ENCODE measurements at regions not wholly inside any gene's neighbourhood (a gene's known extent, or its start where the extent isn't known, plus 50 kb on each side); places are given as distances from the start of the nearest gene placed in this dataset.

GRCh38 chr16:6248199-6248598 is 1084.4 kb upstream of the RBFOX1 start:
- no peak for DNase-seq

GRCh38 chr16:6247775-6248174 is 1084.9 kb upstream of the RBFOX1 start:
- no peak for DNase-seq

DNA sequence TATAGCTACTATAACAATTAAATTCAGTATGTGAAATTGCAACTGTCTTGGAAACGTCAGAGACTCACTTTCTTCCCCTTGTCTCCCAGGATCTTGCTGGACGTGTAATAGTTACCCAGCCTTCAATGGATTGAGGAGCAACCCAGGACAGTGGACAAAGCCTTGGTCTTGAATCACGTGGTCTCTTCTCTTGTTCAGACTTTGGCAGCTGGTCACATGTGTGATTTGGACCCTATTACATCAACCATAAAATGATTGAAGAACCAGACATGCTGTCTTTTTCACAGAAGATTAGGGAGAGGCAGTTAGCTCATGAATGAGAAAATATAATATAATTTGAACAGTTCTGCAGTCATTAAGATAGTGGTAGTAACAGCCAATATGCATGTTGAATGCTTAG is 1085.5 kb upstream of the RBFOX1 start:
- DNase-seq = no peak

DNA sequence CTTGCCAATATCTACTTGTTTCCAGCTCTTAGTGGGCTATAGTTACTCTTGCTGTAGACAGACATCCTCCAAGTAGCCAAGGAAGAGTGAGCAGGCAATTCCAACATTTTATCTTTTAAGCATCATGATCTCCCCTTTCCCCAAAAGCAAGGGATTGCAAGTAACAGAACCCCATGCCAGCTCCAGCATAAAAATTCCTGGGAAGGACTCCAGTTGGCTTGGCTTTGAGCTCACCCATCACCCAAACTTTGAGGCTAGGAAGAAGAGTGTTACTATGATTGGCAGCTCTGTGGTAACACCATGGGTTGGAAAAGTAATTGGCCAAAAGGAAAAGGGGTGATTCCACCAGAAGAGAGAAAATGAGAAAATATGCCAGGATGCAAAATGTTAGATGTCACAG is 1086.4 kb upstream of the RBFOX1 start:
- DNase-seq = no peak

GRCh38 chr16:6232056-6232455 is 1100.6 kb upstream of the RBFOX1 start:
- no peak for DNase-seq

DNA sequence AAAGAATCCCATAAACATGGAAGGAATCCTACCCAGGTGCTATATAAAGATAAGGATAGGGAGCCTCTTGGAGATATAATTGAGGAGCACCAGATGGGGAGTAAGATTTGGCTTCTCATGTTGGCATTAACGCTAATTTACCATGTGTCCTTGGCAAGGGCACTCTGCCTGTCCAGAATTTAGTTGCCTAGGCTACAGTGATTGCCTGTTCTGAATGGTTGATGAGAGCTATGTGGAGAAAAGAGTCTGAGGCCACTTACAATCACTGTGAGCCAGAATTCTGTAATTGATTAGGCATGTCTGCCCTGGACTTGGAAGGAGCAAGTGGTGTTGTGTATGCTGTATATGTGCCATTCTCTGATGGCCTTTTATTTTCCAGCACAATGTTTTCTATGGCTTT is 1101.2 kb upstream of the RBFOX1 start:
- DNase-seq = no peak

- DNase-seq = no peak
Measured at GRCh38 chr16:6229186-6229585, 1103.5 kb upstream of the RBFOX1 start.

DNA sequence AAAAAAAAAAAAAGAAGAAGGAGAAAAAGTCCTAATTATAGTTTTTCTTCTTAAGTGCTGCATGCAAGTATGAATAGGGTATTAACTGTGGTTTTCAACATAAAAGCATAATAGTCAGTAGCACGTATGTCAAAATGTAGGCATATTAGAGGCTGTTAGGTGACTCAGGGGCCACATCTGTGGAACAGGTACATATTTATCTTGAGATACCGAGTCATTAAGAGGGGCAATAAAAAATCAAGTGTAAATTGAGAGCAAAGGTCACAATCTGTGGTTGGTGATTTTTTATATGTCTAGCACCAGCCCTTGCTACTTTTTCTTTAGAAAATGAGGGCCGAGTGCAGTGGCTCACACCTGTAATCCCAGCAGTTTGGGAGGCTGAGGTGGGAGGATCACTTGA is 1113.8 kb upstream of the RBFOX1 start:
- no peak for DNase-seq

DNA sequence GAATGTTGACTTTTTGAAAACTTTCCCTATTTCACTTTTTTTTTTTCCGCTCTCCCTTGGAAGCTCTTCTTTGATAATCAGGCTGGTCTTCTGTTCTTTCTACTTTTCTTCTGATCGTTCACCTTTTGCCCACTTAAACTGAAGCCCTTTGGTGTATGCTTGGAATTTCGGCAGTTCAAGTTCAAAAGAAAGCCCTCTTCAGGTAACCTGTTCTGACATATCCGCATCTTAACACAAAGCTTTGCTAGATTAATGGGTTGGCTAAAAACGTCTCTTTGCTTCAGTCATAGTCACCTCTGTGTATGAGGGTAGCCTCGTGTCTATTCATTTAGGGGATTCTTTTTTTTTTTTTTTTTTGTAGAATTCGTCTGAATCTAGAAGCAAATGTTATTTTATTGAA is 1115.8 kb upstream of the RBFOX1 start:
- DNase-seq = no peak

- no peak for DNase-seq
Measured at GRCh38 chr16:6211644-6212043, 1114.0 kb upstream of the EEF2KMT start.

DNA sequence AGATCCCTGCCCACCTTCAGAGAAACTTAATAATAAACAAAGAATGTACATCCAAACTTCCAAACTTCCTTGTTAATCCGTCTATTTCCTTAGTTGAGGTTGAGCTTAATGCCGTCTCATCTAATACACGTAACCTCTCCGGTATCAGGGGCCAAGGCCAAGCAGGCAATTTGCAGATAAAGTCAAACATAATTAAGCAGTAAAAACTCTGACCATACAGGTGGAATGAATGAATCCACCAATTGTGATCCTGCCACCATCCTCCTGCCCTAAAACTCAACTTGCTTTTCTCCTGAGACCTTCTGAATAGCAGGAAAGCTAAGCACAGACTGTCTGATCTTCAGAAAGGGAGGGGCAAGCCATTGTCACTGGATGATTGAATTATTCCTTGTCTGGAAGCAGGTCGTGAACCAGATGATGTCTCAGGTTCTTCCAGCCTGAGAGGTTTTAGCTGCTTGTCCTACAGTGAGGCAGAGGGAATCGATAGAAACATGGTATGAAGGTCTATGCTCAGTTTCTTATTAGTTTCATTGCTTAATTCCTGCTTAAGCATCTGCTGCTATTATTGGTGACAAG is 1111.8 kb upstream of the EEF2KMT start:
- no peak for DNase-seq

DNA sequence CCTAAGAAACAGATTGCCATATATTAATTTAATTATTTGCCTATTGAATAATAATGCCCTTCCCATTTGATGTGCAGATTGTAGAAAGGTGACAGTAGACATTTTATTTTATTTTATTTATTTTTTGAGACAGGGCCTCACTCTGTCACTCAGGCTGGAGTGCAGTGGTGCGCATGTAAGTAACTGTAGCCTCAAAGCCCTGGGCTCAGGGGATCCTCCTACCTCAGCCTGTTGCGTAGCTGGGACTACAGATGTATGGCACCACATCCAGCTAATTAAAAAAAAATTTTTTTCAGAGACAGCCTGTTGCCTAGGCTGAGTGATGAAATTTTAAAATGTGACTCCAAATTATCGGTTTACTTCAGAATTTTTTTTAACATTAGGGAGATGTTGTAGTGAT is 1110.0 kb upstream of the EEF2KMT start:
- DNase-seq = no peak

- DNase-seq = no peak
Measured at GRCh38 chr16:6207124-6207523, 1109.5 kb upstream of the EEF2KMT start.

DNA sequence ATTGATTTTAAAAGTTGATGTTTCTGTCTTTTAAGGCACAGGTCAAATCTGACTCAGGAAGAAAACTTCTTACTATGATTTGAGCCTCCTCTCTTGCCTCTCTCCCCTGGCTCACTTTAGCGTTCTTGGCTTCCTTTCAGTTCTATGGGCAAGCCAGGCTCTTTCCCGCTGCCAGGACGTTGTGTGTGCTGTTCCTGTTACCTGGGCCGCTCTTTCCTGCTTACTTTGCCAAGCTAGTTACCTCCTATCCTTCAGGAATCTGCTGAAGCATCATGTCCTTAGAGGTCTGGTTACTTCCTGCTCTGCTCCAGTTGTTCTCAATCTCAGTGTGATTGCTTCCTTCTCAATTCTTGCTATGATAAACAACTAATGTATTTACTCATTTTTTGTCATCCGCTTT is 1108.5 kb upstream of the EEF2KMT start:
- DNase-seq = no peak

GRCh38 chr16:6204945-6205344 is 1107.3 kb upstream of the EEF2KMT start:
- DNase-seq = no peak

DNA sequence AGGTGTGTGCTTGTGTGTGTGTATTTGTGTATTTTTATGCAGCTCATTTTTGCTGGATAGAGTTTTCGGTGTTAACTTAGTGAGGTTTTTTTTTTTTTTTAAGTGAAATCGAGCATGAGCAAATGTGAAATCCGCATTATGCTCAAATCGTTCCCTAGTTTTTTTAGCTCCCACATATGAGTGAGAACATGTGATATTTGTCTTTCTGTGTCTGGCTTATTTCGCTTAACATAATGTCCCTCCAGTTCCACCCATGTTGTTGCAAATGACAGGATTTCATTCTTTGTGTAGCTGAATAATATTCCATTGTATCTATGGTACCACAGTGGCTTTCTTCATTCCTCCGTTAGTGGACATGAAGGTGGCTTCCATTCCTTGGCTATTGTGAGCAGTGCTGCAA is 1103.3 kb upstream of the EEF2KMT start:
- no peak for DNase-seq

DNA sequence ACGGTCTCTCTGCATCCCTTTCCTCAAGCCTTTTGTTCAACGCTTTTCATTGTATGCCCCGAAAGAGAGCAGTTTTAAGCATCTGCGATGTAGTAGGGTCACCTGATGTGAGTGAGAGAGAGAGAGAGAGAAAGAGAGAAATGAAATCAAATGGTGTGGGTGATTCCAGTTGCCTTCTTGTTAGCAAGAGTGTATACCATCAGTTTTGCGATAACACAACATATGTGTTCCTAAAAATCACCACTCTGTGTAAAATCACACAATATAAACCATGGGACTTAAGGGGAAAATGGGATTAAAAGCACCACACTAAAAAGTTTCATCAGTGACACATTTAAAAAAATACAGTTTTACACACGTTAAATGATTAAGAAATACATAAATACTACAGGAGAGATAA is 1102.7 kb upstream of the EEF2KMT start:
- DNase-seq = no peak

DNA sequence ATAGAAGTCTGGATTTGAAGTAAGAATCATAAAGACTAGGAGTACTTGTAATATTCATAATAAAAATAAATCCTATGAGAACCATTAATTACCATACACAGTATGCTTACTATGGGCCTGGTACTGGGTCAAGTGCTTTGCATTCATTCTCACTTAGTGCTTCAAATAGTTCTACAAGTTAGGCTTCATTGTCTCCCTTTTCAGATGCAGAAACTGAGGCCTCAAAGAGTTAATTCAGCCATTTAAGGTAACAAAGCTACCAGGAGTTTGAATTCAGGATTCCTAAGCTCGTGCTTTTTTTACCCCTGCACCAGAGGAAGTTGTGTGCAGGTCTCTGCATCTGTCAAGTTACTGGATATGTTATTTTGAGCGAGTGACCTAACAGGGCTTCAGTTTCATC is 1098.4 kb upstream of the EEF2KMT start:
- no peak for DNase-seq

DNA sequence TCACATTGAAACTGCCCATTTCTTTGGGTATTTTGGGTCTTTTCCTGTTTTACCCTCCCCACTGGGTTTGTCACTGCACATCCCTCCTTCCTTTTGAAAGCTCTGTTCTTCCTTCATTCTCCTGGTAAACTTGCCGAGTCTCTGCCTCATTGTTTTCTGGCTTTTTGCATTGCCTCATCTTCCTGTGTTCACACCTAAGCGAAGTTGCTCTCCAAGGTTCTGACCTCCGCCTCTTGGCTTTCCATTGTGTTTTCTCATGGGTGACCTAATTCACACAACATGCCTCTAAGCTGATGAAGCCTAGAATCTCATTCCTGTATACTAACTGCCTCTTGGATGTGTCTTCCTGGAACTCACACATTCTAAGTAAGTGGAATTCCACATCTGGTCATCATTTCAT is 1096.1 kb upstream of the EEF2KMT start:
- no peak for DNase-seq

DNA sequence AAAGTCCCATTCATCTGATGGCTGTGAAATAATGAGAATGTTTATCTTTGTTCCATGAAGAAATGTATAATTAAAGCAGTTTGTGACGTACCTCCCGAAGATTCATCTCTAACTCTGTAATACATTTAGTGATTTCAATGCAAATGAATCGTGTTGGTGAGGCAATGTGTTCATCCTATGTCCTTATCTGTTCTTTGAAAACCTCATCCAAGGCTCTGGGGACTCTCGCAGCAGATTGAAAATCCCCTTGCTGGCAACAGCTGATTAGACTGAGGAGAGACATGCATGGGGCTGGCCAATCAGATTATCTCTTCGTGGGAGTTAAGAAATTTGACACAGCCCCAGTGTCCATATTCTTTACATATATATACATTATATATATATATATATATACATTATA is 1095.4 kb upstream of the EEF2KMT start:
- no peak for DNase-seq

GRCh38 chr16:6192532-6192931 is 1094.9 kb upstream of the EEF2KMT start:
- no peak for DNase-seq

DNA sequence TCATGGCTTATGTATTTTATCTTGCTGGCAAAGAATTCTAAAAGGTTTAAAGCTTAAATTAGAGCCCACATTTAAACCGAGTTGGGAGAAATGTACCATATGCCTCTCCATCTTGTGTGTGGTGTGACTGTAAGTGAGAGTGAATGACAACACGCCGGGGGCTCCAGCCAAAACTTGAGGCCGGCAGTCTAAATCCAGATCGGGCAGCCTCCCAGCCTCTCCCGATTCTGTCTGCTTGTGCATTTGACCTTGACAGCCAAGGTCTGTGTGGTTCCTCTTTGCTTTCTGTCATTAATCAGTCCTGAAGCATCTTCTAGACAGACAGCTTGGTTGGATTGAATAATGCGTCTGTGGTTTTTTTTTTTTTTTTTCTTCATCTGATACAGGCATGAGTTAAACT is 1093.2 kb upstream of the EEF2KMT start:
- no peak for DNase-seq

GRCh38 chr16:6189216-6189615 is 1091.6 kb upstream of the EEF2KMT start:
- DNase-seq = no peak

GRCh38 chr16:6177616-6178180 is 1080.1 kb upstream of the EEF2KMT start:
- no peak for DNase-seq

- no peak for DNase-seq
Measured at GRCh38 chr16:6170022-6170421, 1072.4 kb upstream of the EEF2KMT start.

Data from inflammatory macrophage treated with lipopolysaccharide for 1 hour (primary cell).